A549 (cell line): ENCODE measurements at regions not wholly inside any gene's neighbourhood (a gene's known extent, or its start where the extent isn't known, plus 50 kb on each side); places are given as distances from the start of the nearest gene placed in this dataset.

Source experiments
- ATAC-seq, 2 experiments: fragments of 200-7000 bp in 1 of 2; fragments of >200 bp in 1 of 2; cut with Nextera tagmentation in 1 of 2; cut with Tn5 transposase in 1 of 2; 3 replicates each; pipeline versions ENCODE4 v1.8.0 to v1.9.1; 2018 to 2020; ENCODE audit warnings: mild to moderate bottlenecking in 1 of 2, moderate library complexity in 1 of 2
- CTCF ChIA-PET: fragments of 300-600 bp; sonication (Branson Sonifier 250); formaldehyde crosslinking; extraction: SDS; loops from one replicate; lab custom pipeline; 2021; ENCODE audit warnings: antibody characterized with exemption, inconsistent platforms; lab: Yijun Ruan, JAX
- POLR2A ChIA-PET: fragments of 350-600 bp; formaldehyde crosslinking; extraction: SDS; loops from one replicate; lab custom pipeline; 2021; ENCODE audit warnings: antibody characterized with exemption, inconsistent platforms; lab: Yijun Ruan, JAX
- DNase-seq, 2 experiments: peaks; one replicate each; pipeline versions ENCODE4 v3.0.0 to v3.0.0-alpha.2; 2011 to 2016; ENCODE audit warnings: low read depth in 1 of 2, low spot score in 1 of 2
- FAIRE-seq: peaks from 2 replicates; lab custom pipeline; 2011; peaks lifted over from hg19 to GRCh38; lab: Jason Lieb, UNC
- H3K27ac ChIP-seq, 2 experiments: fragments of >200 bp; sonication (Bioruptor Twin); formaldehyde crosslinking; 3 replicates each; pipeline ENCODE4 v1.5.1; 2016 to 2017
- H3K4me1 ChIP-seq: fragments of >200 bp; sonication (Bioruptor Twin); formaldehyde crosslinking; 3 replicates; pipeline ENCODE4 v1.6.1; 2016
- H3K4me2 ChIP-seq: fragments of >200 bp; sonication (Bioruptor Twin); formaldehyde crosslinking; 3 replicates; pipeline ENCODE4 v1.6.1; 2016
- H3K4me3 ChIP-seq: fragments of >200 bp; sonication (Bioruptor Twin); formaldehyde crosslinking; 3 replicates; pipeline ENCODE4 v1.5.1; 2016
- H3K9me3 ChIP-seq: fragments of >200 bp; sonication (Bioruptor Twin); formaldehyde crosslinking; 3 replicates; pipeline ENCODE4 v1.6.1; 2016
- BCL3 ChIP-seq: fragments of >200 bp; sonication (Bioruptor Twin); formaldehyde crosslinking; IDR thresholded peaks from 3 replicates; pipeline ENCODE4 v1.6.1; 2016
- CBX2 ChIP-seq: fragments of 200-600 bp; sonication (generic); IDR thresholded peaks from 2 replicates; pipeline ENCODE4 v1.6.1; 2016; ENCODE audit warnings: low read depth, mild to moderate bottlenecking, borderline replicate concordance
- E2F6 ChIP-seq: IDR thresholded peaks from 2 replicates; pipeline ENCODE4 v1.6.1; 2012; ENCODE audit warnings: low read depth, borderline replicate concordance
- EP300 ChIP-seq, 2 experiments: fragments of >200 bp; sonication (Bioruptor Twin); formaldehyde crosslinking; IDR thresholded peaks; 2 replicates in 1 of 2; 3 replicates in 1 of 2; pipeline ENCODE4 v1.6.1; 2016 to 2017
- FOSB ChIP-seq: fragments of 250-450 bp; sonication (Bioruptor Pico); IDR thresholded peaks from 2 replicates; pipeline ENCODE4 v1.5.0; 2020; ENCODE audit warnings: mild to moderate bottlenecking, moderate library complexity
- FOSL2 ChIP-seq, 2 experiments: fragments of 450-650 bp in 1 of 2; fragments of >200 bp in 1 of 2; sonication (Bioruptor Twin) in 1 of 2; formaldehyde crosslinking; IDR thresholded peaks; 2 replicates each; pipeline versions ENCODE4 v1.5.0 to v1.6.1; 2016 to 2020; ENCODE audit warnings: mild to moderate bottlenecking in 1 of 2, moderate library complexity in 1 of 2
- FOXS1 ChIP-seq: fragments of 250-450 bp; sonication (Bioruptor Pico); IDR thresholded peaks from 2 replicates; pipeline ENCODE4 v1.5.0; 2020; ENCODE audit warnings: mild to moderate bottlenecking, moderate library complexity
- HEYL ChIP-seq: fragments of 250-450 bp; sonication (Bioruptor Pico); IDR thresholded peaks from 2 replicates; pipeline ENCODE4 v1.8.0; 2021; ENCODE audit warnings: mild to moderate bottlenecking, moderate library complexity
- JUNB ChIP-seq: fragments of >200 bp; sonication (Bioruptor Twin); formaldehyde crosslinking; IDR thresholded peaks from 2 replicates; pipeline ENCODE4 v1.6.1; 2016
- KDM1A ChIP-seq: fragments of 200-600 bp; sonication (generic); IDR thresholded peaks from 2 replicates; pipeline ENCODE4 v1.6.1; 2016; ENCODE audit warnings: low read depth, mild to moderate bottlenecking
- MAZ ChIP-seq: fragments of 150-350 bp; IDR thresholded peaks from 2 replicates; pipeline ENCODE4 v1.6.1; 2014; ENCODE audit warnings: antibody characterized with exemption, low read depth, low read length, borderline replicate concordance
- NFE2L2 ChIP-seq: fragments of 150-350 bp; conservative IDR thresholded peaks from 2 replicates; pipeline ENCODE4 v1.6.1; 2014; ENCODE audit warnings: low read length
- PHF8 ChIP-seq: fragments of 200-600 bp; sonication (generic); IDR thresholded peaks from 2 replicates; pipeline ENCODE4 v1.6.1; 2016; ENCODE audit warnings: low read depth, mild to moderate bottlenecking, antibody characterized with exemption, moderate library complexity, borderline replicate concordance
- POLR2A ChIP-seq: IDR thresholded peaks from 2 replicates; pipeline ENCODE4 v1.6.1; 2012; ENCODE audit warnings: mild to moderate bottlenecking, low read length
- POLR2AphosphoS2 ChIP-seq: conservative IDR thresholded peaks from 2 replicates; pipeline ENCODE4 v1.6.1; 2012; ENCODE audit warnings: low read length, improper control_type of control experiment, inconsistent platforms
- RARB ChIP-seq: fragments of 250-450 bp; sonication (Bioruptor Pico); IDR thresholded peaks from 2 replicates; pipeline ENCODE4 v1.8.0; 2021; ENCODE audit warnings: mild to moderate bottlenecking, moderate library complexity
- RFX5 ChIP-seq: fragments of 450-650 bp; IDR thresholded peaks from 2 replicates; pipeline ENCODE4 v1.7.1; 2014; ENCODE audit warnings: antibody characterized with exemption, mild to moderate bottlenecking, moderate library complexity
- SMC3 ChIP-seq: fragments of >200 bp; sonication (Bioruptor Twin); formaldehyde crosslinking; IDR thresholded peaks from 3 replicates; pipeline ENCODE4 v1.6.1; 2018; ENCODE audit warnings: inconsistent platforms
- TFCP2L1 ChIP-seq: fragments of 250-450 bp; sonication (Bioruptor Pico); IDR thresholded peaks from 2 replicates; pipeline ENCODE4 v1.5.0; 2021; ENCODE audit warnings: mild to moderate bottlenecking
- TP53 ChIP-seq: fragments of 250-450 bp; sonication (Bioruptor Pico); IDR thresholded peaks from 2 replicates; pipeline ENCODE4 v1.5.0; 2021; ENCODE audit warnings: mild to moderate bottlenecking, moderate library complexity
- ZFP36 ChIP-seq: fragments of 450-650 bp; IDR thresholded peaks from 2 replicates; pipeline ENCODE4 v1.6.1; 2014; ENCODE audit warnings: borderline replicate concordance; ENCODE audit not compliant: partially characterized antibody
- ZNF302 ChIP-seq: fragments of 250-450 bp; sonication (Bioruptor Pico); IDR thresholded peaks from 2 replicates; pipeline ENCODE4 v1.9.0; 2021; ENCODE audit warnings: inconsistent platforms, mild to moderate bottlenecking, moderate library complexity
- ZSCAN20 ChIP-seq: fragments of 250-450 bp; sonication (Bioruptor Pico); IDR thresholded peaks from 2 replicates; pipeline ENCODE4 v1.8.0; 2022; ENCODE audit warnings: mild to moderate bottlenecking, moderate library complexity
- WGBS: methylation state at CpG from one replicate; pipeline ENCODE4 v1.1.6; 2017; ENCODE audit errors: missing lambda C conversion rate; 5-methylcytosine and 5-hydroxymethylcytosine counted together
- TF ChIP-seq, protein P1 (sequence below): fragments of >200 bp; sonication (Bioruptor Twin); formaldehyde crosslinking; IDR thresholded peaks from 3 replicates; pipeline ENCODE4 v1.5.1; 2016
- TF ChIP-seq, protein P2 (sequence below): IDR thresholded peaks from 2 replicates; pipeline ENCODE4 v1.6.1; 2012
- TF ChIP-seq, protein P3 (sequence below): fragments of 250-450 bp; sonication (Bioruptor Pico); IDR thresholded peaks from 2 replicates; pipeline ENCODE4 v1.5.0; 2021; ENCODE audit warnings: mild to moderate bottlenecking, moderate library complexity, borderline replicate concordance

- no peak for TF ChIP-seq TP53
- no peak for TF ChIP-seq ZFP36
- no peak for TF ChIP-seq E2F6
- no peak for TF ChIP-seq ZSCAN20 (CRISPR knock-in tag)
- TF ChIP-seq POLR2A = no peak
- TF ChIP-seq SMC3 = no peak
- no peak for TF ChIP-seq ZNF302 (CRISPR knock-in tag)
- no peak for TF ChIP-seq FOSL2 (IDR thresholded peaks at IDR 0.05)
- no peak for TF ChIP-seq FOSL2 (CRISPR knock-in tag; IDR thresholded peaks at IDR 0.05)
- TF ChIP-seq EP300 (IDR thresholded peaks at IDR 0.05) = no peak
- no peak for TF ChIP-seq NFE2L2
- TF ChIP-seq FOSB (CRISPR knock-in tag) = no peak
- TF ChIP-seq, protein P1, sequence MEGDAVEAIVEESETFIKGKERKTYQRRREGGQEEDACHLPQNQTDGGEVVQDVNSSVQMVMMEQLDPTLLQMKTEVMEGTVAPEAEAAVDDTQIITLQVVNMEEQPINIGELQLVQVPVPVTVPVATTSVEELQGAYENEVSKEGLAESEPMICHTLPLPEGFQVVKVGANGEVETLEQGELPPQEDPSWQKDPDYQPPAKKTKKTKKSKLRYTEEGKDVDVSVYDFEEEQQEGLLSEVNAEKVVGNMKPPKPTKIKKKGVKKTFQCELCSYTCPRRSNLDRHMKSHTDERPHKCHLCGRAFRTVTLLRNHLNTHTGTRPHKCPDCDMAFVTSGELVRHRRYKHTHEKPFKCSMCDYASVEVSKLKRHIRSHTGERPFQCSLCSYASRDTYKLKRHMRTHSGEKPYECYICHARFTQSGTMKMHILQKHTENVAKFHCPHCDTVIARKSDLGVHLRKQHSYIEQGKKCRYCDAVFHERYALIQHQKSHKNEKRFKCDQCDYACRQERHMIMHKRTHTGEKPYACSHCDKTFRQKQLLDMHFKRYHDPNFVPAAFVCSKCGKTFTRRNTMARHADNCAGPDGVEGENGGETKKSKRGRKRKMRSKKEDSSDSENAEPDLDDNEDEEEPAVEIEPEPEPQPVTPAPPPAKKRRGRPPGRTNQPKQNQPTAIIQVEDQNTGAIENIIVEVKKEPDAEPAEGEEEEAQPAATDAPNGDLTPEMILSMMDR = no peak
- no peak for TF ChIP-seq RFX5
- TF ChIP-seq CBX2 = no peak
- no peak for TF ChIP-seq KDM1A
- TF ChIP-seq FOXS1 (CRISPR knock-in tag) = no peak
- TF ChIP-seq BCL3 = no peak
- Histone ChIP-seq H3K9me3 (no peaks in the 10 kb centered on the region), H3K27ac (no peak overlapping the region), H3K4me1 (no peaks in the 10 kb centered on the region), H3K4me2 (no peak overlapping the region), H3K4me3 (no peak overlapping the region)
- WGBS = 34% methylated on average over 4 of the region's 4 CpGs
- DNase-seq = no peak
- no peak for ATAC-seq
- no peak for FAIRE-seq
- ChIA-PET CTCF (interaction anchor here (1.4 to 1.6 kb wide), 2 partner anchors 15 to 249 kb away, joined by 4 to 6 read pairs; no protein-coding TSS in a partner anchor), POLR2A (no interaction called here)
Measured at GRCh38 chr1:232883992-232884661, 66.3 kb upstream of the NTPCR start.

DNA sequence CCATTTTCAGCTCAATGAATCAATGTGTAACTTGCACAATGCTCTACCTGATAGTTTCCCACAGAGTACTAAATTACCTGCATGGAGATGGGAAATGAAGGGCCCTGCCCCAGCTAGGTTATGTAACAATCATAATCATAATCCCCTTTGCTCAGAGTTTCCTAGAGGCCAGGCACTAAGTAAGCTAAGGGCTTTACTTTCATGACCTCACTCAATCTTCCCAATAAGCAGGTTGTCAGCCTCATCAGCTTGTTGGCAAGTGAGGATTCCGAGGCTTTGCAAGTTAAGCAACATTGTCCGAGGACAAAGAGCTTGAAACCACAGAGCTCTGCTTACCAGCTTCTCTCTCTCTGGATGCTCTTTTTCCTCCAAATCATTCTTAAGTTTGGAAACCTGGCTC, 64.1 kb upstream of the NTPCR start:
- no peak overlapping the region for H3K27ac ChIP-seq
- 56% methylated on average over 2 of the region's 2 CpGs for WGBS
- DNase-seq (no peak), FAIRE-seq (no peak), ATAC-seq (no peak)
- H3K4me3 ChIP-seq = no peak overlapping the region
- H3K9me3 ChIP-seq = no peaks in the 10 kb centered on the region
- ChIA-PET CTCF (no interaction called here), POLR2A (no interaction called here)
- H3K4me1 ChIP-seq = no peaks in the 10 kb centered on the region
- no peak for TF ChIP-seq MAZ
- TF ChIP-seq ZNF302 (CRISPR knock-in tag) = no peak
- no peak for TF ChIP-seq TP53
- TF ChIP-seq, protein P2, sequence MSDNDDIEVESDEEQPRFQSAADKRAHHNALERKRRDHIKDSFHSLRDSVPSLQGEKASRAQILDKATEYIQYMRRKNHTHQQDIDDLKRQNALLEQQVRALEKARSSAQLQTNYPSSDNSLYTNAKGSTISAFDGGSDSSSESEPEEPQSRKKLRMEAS = no peak
- TF ChIP-seq JUNB = no peak
- TF ChIP-seq, protein P3, sequence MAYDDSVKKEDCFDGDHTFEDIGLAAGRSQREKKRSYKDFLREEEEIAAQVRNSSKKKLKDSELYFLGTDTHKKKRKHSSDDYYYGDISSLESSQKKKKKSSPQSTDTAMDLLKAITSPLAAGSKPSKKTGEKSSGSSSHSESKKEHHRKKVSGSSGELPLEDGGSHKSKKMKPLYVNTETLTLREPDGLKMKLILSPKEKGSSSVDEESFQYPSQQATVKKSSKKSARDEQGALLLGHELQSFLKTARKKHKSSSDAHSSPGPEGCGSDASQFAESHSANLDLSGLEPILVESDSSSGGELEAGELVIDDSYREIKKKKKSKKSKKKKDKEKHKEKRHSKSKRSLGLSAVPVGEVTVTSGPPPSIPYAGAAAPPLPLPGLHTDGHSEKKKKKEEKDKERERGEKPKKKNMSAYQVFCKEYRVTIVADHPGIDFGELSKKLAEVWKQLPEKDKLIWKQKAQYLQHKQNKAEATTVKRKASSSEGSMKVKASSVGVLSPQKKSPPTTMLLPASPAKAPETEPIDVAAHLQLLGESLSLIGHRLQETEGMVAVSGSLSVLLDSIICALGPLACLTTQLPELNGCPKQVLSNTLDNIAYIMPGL = no peak
- TF ChIP-seq PHF8 = no peak
- TF ChIP-seq TFCP2L1 (CRISPR knock-in tag) = no peak
- TF ChIP-seq HEYL (CRISPR knock-in tag) = no peak
- TF ChIP-seq, protein P1 = no peak
- no peak for TF ChIP-seq POLR2AphosphoS2
- TF ChIP-seq RARB = no peak
- H3K4me2 ChIP-seq = no peak overlapping the region
